WTC11 (cell line): ENCODE measurements at regions not wholly inside any gene's neighbourhood (a gene's known extent, or its start where the extent isn't known, plus 50 kb on each side); places are given as distances from the start of the nearest gene placed in this dataset.

ENCODE experiments used
- ATAC-seq: fragments of 200-7000 bp; cut with Tn5 transposase; 2 replicates; pipeline ENCODE4 v1.10.0; 2021; ENCODE audit warnings: mild to moderate bottlenecking, moderate library complexity
- CTCF ChIA-PET: fragments of 300-600 bp; sonication (Branson Sonifier 250); formaldehyde crosslinking; loops from one replicate; lab custom pipeline; 2021; ENCODE audit warnings: antibody characterized with exemption; lab: Charles Lee
- POLR2A ChIA-PET: fragments of 350-600 bp; sonication (Branson Sonifier 250); formaldehyde crosslinking; loops from one replicate; lab custom pipeline; 2021; ENCODE audit warnings: antibody characterized with exemption; lab: Charles Lee
- DNase-seq: peaks from one replicate; pipeline ENCODE4 v3.0.0; 2021; ENCODE audit warnings: low spot score
- H3K27ac Mint-ChIP-seq: 2 replicates; pipeline ENCODE4 v1.8.0; 2021; ENCODE audit warnings: mixed read lengths
- H3K27me3 Mint-ChIP-seq: 2 replicates; pipeline ENCODE4 v1.8.0; 2021; ENCODE audit warnings: low read depth, mild to moderate bottlenecking, moderate library complexity, mixed read lengths
- H3K36me3 Mint-ChIP-seq: 2 replicates; pipeline ENCODE4 v1.8.0; 2021; ENCODE audit warnings: mixed read lengths
- H3K4me1 Mint-ChIP-seq: 2 replicates; pipeline ENCODE4 v1.8.0; 2022; ENCODE audit warnings: mixed read lengths
- H3K4me3 Mint-ChIP-seq: 2 replicates; pipeline ENCODE4 v1.8.0; 2021; ENCODE audit warnings: mild to moderate bottlenecking, moderate library complexity, mixed read lengths
- H3K9me3 Mint-ChIP-seq: 2 replicates; pipeline ENCODE4 v1.8.0; 2021; ENCODE audit warnings: mixed read lengths
- ATF6 ChIP-seq: sonication (generic); formaldehyde crosslinking; IDR thresholded peaks from 2 replicates; pipeline ENCODE4 v1.8.1; 2023; ENCODE audit warnings: mild to moderate bottlenecking, missing genetic modification reagents
- CBFB ChIP-seq: sonication (generic); formaldehyde crosslinking; IDR thresholded peaks from 2 replicates; pipeline ENCODE4 v1.8.1; 2022; ENCODE audit warnings: mild to moderate bottlenecking, low read depth, missing genetic modification reagents
- ESRRA ChIP-seq: sonication (generic); formaldehyde crosslinking; IDR thresholded peaks from 2 replicates; pipeline ENCODE4 v1.8.1; 2022; ENCODE audit warnings: mild to moderate bottlenecking, missing genetic modification reagents, borderline replicate concordance
- FOXJ3 ChIP-seq: sonication (generic); formaldehyde crosslinking; IDR thresholded peaks from 2 replicates; pipeline ENCODE4 v1.9.0; 2021; ENCODE audit warnings: missing genetic modification reagents, mild to moderate bottlenecking, borderline replicate concordance
- FOXK1 ChIP-seq: sonication (generic); formaldehyde crosslinking; IDR thresholded peaks from 2 replicates; pipeline ENCODE4 v1.8.0; 2022; ENCODE audit warnings: mild to moderate bottlenecking, moderate library complexity, missing genetic modification reagents
- GABPB1 ChIP-seq: sonication (generic); formaldehyde crosslinking; IDR thresholded peaks from 2 replicates; pipeline ENCODE4 v1.8.1; 2023; ENCODE audit warnings: mild to moderate bottlenecking, missing genetic modification reagents
- JAZF1 ChIP-seq: fragments of 250-450 bp; sonication (Bioruptor Pico); IDR thresholded peaks from 2 replicates; pipeline ENCODE4 v1.9.0; 2021; ENCODE audit warnings: moderate library complexity, mild to moderate bottlenecking, inconsistent platforms
- MLX ChIP-seq: sonication (generic); formaldehyde crosslinking; IDR thresholded peaks from 2 replicates; pipeline ENCODE4 v1.8.1; 2023; ENCODE audit warnings: mild to moderate bottlenecking, missing genetic modification reagents, moderate library complexity
- MXD4 ChIP-seq: fragments of 250-450 bp; sonication (Bioruptor Pico); IDR thresholded peaks from 2 replicates; pipeline ENCODE4 v1.8.0; 2021; ENCODE audit warnings: mild to moderate bottlenecking, moderate library complexity, borderline replicate concordance
- NR3C1 ChIP-seq: sonication (generic); formaldehyde crosslinking; conservative IDR thresholded peaks from 2 replicates; pipeline ENCODE4 v1.8.1; 2023; ENCODE audit warnings: low read depth, mild to moderate bottlenecking, missing genetic modification reagents
- PRDM15 ChIP-seq: sonication (generic); formaldehyde crosslinking; IDR thresholded peaks from 2 replicates; pipeline ENCODE4 v1.8.0; 2022; ENCODE audit warnings: missing genetic modification reagents
- PREB ChIP-seq: sonication (generic); formaldehyde crosslinking; IDR thresholded peaks from 2 replicates; pipeline ENCODE4 v1.8.1; 2022; ENCODE audit warnings: mild to moderate bottlenecking, missing genetic modification reagents, moderate library complexity, borderline replicate concordance
- PRRX2 ChIP-seq: fragments of 250-450 bp; sonication (Bioruptor Pico); IDR thresholded peaks from 2 replicates; pipeline ENCODE4 v1.8.0; 2021; ENCODE audit warnings: mild to moderate bottlenecking
- SMAD4 ChIP-seq: sonication (generic); formaldehyde crosslinking; IDR thresholded peaks from 2 replicates; pipeline ENCODE4 v1.8.0; 2022; ENCODE audit warnings: mild to moderate bottlenecking, missing genetic modification reagents
- SP1 ChIP-seq: sonication (generic); formaldehyde crosslinking; conservative IDR thresholded peaks from 2 replicates; pipeline ENCODE4 v1.8.1; 2022; ENCODE audit warnings: missing genetic modification reagents
- TEAD4 ChIP-seq: sonication (generic); formaldehyde crosslinking; IDR thresholded peaks from 2 replicates; pipeline ENCODE4 v1.8.0; 2022; ENCODE audit warnings: mild to moderate bottlenecking, missing genetic modification reagents
- ZNF219 ChIP-seq: sonication (generic); formaldehyde crosslinking; IDR thresholded peaks from 2 replicates; pipeline ENCODE4 v1.8.0; 2023; ENCODE audit warnings: missing genetic modification reagents, mild to moderate bottlenecking, borderline replicate concordance
- ZNF317 ChIP-seq: sonication (generic); formaldehyde crosslinking; IDR thresholded peaks from 2 replicates; pipeline ENCODE4 v1.8.1; 2023; ENCODE audit warnings: low read depth, mild to moderate bottlenecking, moderate library complexity, missing genetic modification reagents, borderline replicate concordance
- ZNF396 ChIP-seq: fragments of 250-450 bp; sonication (Bioruptor Pico); IDR thresholded peaks from 2 replicates; pipeline ENCODE4 v1.8.0; 2021; ENCODE audit warnings: mild to moderate bottlenecking, moderate library complexity, borderline replicate concordance
- TF ChIP-seq, protein P1 (sequence below): sonication (generic); formaldehyde crosslinking; IDR thresholded peaks from 2 replicates; pipeline ENCODE4 v1.8.1; 2023; ENCODE audit warnings: mild to moderate bottlenecking, moderate library complexity, missing genetic modification reagents
- TF ChIP-seq, protein P2 (sequence below): sonication (generic); formaldehyde crosslinking; IDR thresholded peaks from 2 replicates; pipeline ENCODE4 v1.8.0; 2023; ENCODE audit warnings: missing genetic modification reagents, mild to moderate bottlenecking, borderline replicate concordance

GRCh38 chr2:53403792-53404413, 363.7 kb upstream of the CHAC2 start:
- 0 out of 2 replicates have a peak, but pooled peaks cover 3% of the 10 kb centered on the region for H3K9me3 Mint-ChIP-seq
- ChIA-PET POLR2A (no interaction called here), CTCF (no interaction called here)
- no peaks in the 10 kb centered on the region for H3K36me3 Mint-ChIP-seq
- H3K4me1 Mint-ChIP-seq, result no peaks in the 10 kb centered on the region
- H3K27me3 Mint-ChIP-seq, result no peaks in the 10 kb centered on the region
- DNase-seq (no peak), ATAC-seq (no peak)
- no peak for TF ChIP-seq MXD4 (CRISPR knock-in tag)
- TF ChIP-seq MLX (CRISPR knock-in tag), result no peak
- TF ChIP-seq, protein P1, sequence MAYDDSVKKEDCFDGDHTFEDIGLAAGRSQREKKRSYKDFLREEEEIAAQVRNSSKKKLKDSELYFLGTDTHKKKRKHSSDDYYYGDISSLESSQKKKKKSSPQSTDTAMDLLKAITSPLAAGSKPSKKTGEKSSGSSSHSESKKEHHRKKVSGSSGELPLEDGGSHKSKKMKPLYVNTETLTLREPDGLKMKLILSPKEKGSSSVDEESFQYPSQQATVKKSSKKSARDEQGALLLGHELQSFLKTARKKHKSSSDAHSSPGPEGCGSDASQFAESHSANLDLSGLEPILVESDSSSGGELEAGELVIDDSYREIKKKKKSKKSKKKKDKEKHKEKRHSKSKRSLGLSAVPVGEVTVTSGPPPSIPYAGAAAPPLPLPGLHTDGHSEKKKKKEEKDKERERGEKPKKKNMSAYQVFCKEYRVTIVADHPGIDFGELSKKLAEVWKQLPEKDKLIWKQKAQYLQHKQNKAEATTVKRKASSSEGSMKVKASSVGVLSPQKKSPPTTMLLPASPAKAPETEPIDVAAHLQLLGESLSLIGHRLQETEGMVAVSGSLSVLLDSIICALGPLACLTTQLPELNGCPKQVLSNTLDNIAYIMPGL, result no peak
- H3K4me3 Mint-ChIP-seq, result no peak overlapping the region
- H3K27ac Mint-ChIP-seq, result no peak overlapping the region

GRCh38 chr2:53397085-53397484, 370.5 kb upstream of the CHAC2 start:
- ChIA-PET CTCF (no interaction called here), POLR2A (no interaction called here)
- no peaks in the 10 kb centered on the region for H3K27me3 Mint-ChIP-seq
- H3K36me3 Mint-ChIP-seq, result no peaks in the 10 kb centered on the region
- H3K27ac Mint-ChIP-seq, result no peak overlapping the region
- no peaks in the 10 kb centered on the region for H3K4me1 Mint-ChIP-seq
- H3K9me3 Mint-ChIP-seq, result peaks cover 12% of the 10 kb centered on the region; the same call in 1 of the 2 replicates
- no peak overlapping the region for H3K4me3 Mint-ChIP-seq
- DNase-seq (no peak), ATAC-seq (no peak)
- no peak for TF ChIP-seq ZNF396 (CRISPR knock-in tag)
- TF ChIP-seq GABPB1 (CRISPR knock-in tag), result no peak
- no peak for TF ChIP-seq SMAD4 (CRISPR knock-in tag)
- no peak for TF ChIP-seq FOXK1 (CRISPR knock-in tag)
- TF ChIP-seq ZNF317, result no peak
- no peak for TF ChIP-seq SP1
- TF ChIP-seq PRRX2 (CRISPR knock-in tag), result no peak
- TF ChIP-seq ESRRA (CRISPR knock-in tag), result no peak
- no peak for TF ChIP-seq TEAD4
- no peak for TF ChIP-seq CBFB (CRISPR knock-in tag)
- no peak for TF ChIP-seq NR3C1
- TF ChIP-seq PREB (CRISPR knock-in tag), result no peak
- no peak for TF ChIP-seq ATF6 (CRISPR knock-in tag)
- no peak for TF ChIP-seq ZNF219
- no peak for TF ChIP-seq JAZF1 (CRISPR knock-in tag)
- no peak for TF ChIP-seq PRDM15 (CRISPR knock-in tag)
- TF ChIP-seq, protein P2, sequence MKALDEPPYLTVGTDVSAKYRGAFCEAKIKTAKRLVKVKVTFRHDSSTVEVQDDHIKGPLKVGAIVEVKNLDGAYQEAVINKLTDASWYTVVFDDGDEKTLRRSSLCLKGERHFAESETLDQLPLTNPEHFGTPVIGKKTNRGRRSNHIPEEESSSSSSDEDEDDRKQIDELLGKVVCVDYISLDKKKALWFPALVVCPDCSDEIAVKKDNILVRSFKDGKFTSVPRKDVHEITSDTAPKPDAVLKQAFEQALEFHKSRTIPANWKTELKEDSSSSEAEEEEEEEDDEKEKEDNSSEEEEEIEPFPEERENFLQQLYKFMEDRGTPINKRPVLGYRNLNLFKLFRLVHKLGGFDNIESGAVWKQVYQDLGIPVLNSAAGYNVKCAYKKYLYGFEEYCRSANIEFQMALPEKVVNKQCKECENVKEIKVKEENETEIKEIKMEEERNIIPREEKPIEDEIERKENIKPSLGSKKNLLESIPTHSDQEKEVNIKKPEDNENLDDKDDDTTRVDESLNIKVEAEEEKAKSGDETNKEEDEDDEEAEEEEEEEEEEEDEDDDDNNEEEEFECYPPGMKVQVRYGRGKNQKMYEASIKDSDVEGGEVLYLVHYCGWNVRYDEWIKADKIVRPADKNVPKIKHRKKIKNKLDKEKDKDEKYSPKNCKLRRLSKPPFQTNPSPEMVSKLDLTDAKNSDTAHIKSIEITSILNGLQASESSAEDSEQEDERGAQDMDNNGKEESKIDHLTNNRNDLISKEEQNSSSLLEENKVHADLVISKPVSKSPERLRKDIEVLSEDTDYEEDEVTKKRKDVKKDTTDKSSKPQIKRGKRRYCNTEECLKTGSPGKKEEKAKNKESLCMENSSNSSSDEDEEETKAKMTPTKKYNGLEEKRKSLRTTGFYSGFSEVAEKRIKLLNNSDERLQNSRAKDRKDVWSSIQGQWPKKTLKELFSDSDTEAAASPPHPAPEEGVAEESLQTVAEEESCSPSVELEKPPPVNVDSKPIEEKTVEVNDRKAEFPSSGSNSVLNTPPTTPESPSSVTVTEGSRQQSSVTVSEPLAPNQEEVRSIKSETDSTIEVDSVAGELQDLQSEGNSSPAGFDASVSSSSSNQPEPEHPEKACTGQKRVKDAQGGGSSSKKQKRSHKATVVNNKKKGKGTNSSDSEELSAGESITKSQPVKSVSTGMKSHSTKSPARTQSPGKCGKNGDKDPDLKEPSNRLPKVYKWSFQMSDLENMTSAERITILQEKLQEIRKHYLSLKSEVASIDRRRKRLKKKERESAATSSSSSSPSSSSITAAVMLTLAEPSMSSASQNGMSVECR, result no peak
- no peak for TF ChIP-seq FOXJ3 (CRISPR knock-in tag)
